ENCODE measurements at regions not wholly inside any gene's neighbourhood (a gene's known extent, or its start where the extent isn't known, plus 50 kb on each side); places are given as distances from the start of the nearest gene placed in this dataset.

GRCh38 chr1:117678246-117678977 lies 72.6 kb downstream of the TENT5C start:
- Histone ChIP-seq H3K36me3 (no peaks in the 10 kb centered on the region), H3K27ac (no peak overlapping the region)
- intact Hi-C loops (cut with DNase I) = no loop called here

DNA sequence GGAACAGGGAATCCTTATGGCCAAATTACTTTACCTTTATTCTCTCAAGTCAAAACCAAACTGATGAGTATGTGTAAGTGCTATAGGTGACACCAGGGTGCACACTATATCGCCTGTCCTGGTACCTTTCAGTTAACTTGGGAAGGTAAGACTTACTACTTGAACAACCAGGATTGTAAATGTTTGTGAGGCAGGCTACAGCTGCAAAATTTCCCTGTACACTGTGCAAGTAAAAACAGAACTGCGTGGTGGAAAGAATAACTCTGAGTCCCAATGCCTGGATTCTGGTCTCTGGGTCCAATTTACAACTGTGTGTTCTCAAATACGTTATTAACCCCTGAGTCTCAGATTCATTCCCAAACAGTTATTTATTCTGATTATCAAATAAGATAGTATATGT lies 73.5 kb downstream of the TENT5C start:
- no peak overlapping the region for H3K27ac ChIP-seq
- no peak overlapping the region for H3K4me3 ChIP-seq
- no peak for DNase-seq
- intact Hi-C loops (cut with DNase I) = no loop called here
- no peaks in the 10 kb centered on the region for H3K27me3 ChIP-seq
- WGBS, 3 donors = 53 to 62% (median 60%) methylated on average over 3 of the region's 3 CpGs
- no peak for TF ChIP-seq POLR2A (IDR thresholded peaks at IDR 0.05)
- TF ChIP-seq, protein P1, sequence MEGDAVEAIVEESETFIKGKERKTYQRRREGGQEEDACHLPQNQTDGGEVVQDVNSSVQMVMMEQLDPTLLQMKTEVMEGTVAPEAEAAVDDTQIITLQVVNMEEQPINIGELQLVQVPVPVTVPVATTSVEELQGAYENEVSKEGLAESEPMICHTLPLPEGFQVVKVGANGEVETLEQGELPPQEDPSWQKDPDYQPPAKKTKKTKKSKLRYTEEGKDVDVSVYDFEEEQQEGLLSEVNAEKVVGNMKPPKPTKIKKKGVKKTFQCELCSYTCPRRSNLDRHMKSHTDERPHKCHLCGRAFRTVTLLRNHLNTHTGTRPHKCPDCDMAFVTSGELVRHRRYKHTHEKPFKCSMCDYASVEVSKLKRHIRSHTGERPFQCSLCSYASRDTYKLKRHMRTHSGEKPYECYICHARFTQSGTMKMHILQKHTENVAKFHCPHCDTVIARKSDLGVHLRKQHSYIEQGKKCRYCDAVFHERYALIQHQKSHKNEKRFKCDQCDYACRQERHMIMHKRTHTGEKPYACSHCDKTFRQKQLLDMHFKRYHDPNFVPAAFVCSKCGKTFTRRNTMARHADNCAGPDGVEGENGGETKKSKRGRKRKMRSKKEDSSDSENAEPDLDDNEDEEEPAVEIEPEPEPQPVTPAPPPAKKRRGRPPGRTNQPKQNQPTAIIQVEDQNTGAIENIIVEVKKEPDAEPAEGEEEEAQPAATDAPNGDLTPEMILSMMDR (IDR thresholded peaks at IDR 0.05) = no peak
- no peak for TF ChIP-seq EP300 (IDR thresholded peaks at IDR 0.05)
- H3K4me1 ChIP-seq (ENCODE audit: insufficient read depth) = no peaks in the 10 kb centered on the region
- H3K36me3 ChIP-seq = no peaks in the 10 kb centered on the region
- H3K9me3 ChIP-seq = no peaks in the 10 kb centered on the region

More at GRCh38 chr1:117678246-117678977, 72.6 kb downstream of the TENT5C start:
- no peaks in the 10 kb centered on the region for H3K9me3 ChIP-seq
- H3K4me3 ChIP-seq = no peak overlapping the region
- no peak for DNase-seq
- TF ChIP-seq, protein P1 (IDR thresholded peaks at IDR 0.05) = no peak
- TF ChIP-seq EP300 (IDR thresholded peaks at IDR 0.05) = no peak
- H3K4me1 ChIP-seq (ENCODE audit: insufficient read depth) = no peaks in the 10 kb centered on the region
- H3K27me3 ChIP-seq = no peaks in the 10 kb centered on the region
- WGBS, 3 donors = 83 to 89% (median 84%) methylated on average over 5 of the region's 5 CpGs

DNA sequence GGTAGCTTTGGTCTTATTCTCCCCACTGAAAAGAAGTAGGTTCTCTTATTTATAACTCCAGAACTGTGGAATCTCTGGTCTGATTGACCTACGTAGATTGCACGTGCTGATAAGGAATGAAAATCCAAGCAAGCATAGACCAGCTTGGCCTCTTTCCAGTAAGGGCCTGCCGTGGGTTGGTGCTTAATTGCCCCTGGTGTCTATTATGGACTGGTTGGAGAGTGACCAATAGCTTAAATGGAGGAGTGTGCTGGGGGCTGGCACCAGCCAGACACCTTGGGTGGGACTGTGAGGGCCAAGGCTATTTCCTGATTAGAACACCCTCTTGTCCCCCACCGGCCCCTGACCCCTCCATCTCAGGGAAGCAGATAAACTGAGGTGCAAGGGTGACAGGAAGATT lies 74.0 kb downstream of the TENT5C start:
- Histone ChIP-seq H3K4me3 (no peak overlapping the region), H3K36me3 (no peaks in the 10 kb centered on the region), H3K27ac (no peak overlapping the region), H3K4me1 (ENCODE audit: insufficient read depth) (no peaks in the 10 kb centered on the region), H3K9me3 (no peaks in the 10 kb centered on the region), H3K27me3 (no peaks in the 10 kb centered on the region)
- TF ChIP-seq EP300 (IDR thresholded peaks at IDR 0.05) (no peak), POLR2A (IDR thresholded peaks at IDR 0.05) (no peak)
- 72 to 83% (median 78%) methylated on average over 4 of the region's 4 CpGs for WGBS, 3 donors
- intact Hi-C loops (cut with DNase I) = loop anchor here in 1 of 4 donors (10.0 kb wide), 1 partner anchor 795 kb away; no protein-coding TSS in a partner anchor
- DNase-seq = no peak

DNA sequence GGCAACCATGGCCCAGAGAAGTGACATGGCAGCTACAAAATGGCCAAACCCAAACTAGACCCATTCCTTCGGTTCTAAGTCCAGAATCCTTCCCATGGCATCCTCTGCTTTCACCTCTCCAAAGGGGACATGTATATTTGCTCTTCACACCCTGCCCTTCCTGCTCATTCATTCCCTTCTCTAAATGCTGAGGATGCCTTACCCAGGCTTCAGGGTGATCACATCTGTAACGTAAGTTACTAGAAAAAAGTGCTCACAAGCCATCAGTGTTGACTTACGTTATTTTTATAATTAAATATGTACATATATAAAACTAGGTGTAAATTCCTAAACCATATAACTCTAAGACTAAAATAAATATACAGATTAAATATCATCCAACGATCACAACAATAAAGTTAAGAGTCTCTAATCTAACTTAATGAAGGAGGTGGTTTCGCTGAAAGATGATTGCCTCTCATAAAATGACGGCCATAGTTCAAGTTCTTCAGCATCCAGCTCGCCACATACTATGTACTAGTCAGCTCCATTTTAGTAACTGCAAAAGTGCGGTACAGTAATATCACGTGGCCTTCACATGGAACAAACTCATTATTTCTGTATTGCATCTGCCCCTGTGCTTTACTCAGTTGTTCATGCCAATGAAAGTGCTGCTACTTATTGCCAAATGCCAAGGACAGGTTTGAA lies 74.6 kb downstream of the TENT5C start:
- TF ChIP-seq EP300 (IDR thresholded peaks at IDR 0.05) (no peak), POLR2A (IDR thresholded peaks at IDR 0.05) (no peak)
- TF ChIP-seq, protein P1 (IDR thresholded peaks at IDR 0.05) = no peak
- intact Hi-C loops (cut with DNase I) = loop anchor here in 1 of 4 donors (10.0 kb wide), 1 partner anchor 796 kb away; no protein-coding TSS in a partner anchor
- H3K4me1 ChIP-seq (ENCODE audit: insufficient read depth) = no peaks in the 10 kb centered on the region
- H3K27ac ChIP-seq = no peak overlapping the region
- H3K27me3 ChIP-seq = no peaks in the 10 kb centered on the region
- no peaks in the 10 kb centered on the region for H3K36me3 ChIP-seq
- no peak overlapping the region for H3K4me3 ChIP-seq
- WGBS, 3 donors = 87 to 92% (median 91%) methylated on average over 9 of the region's 9 CpGs
- no peak for DNase-seq
- H3K9me3 ChIP-seq = no peaks in the 10 kb centered on the region
